HG02973 (cell line): ENCODE measurements at regions not wholly inside any gene's neighbourhood (a gene's known extent, or its start where the extent isn't known, plus 50 kb on each side); places are given as distances from the start of the nearest gene placed in this dataset.
"Not testable (repeated sequence)": the region's sequence is repeated elsewhere in the genome, so short reads cannot be mapped to it uniquely, and the experiment has no call there.

ENCODE experiments used
- ATAC-seq: cut with Tn5 transposase; IDR thresholded peaks from one replicate; pipeline ENCODE4 v1.9.1; 2021; ENCODE audit warnings: moderate library complexity; ENCODE audit not compliant: unreplicated experiment

GRCh38 chr17:70976447-70976846 is 807.1 kb downstream of the KCNJ2 start:
- no peak for ATAC-seq

DNA sequence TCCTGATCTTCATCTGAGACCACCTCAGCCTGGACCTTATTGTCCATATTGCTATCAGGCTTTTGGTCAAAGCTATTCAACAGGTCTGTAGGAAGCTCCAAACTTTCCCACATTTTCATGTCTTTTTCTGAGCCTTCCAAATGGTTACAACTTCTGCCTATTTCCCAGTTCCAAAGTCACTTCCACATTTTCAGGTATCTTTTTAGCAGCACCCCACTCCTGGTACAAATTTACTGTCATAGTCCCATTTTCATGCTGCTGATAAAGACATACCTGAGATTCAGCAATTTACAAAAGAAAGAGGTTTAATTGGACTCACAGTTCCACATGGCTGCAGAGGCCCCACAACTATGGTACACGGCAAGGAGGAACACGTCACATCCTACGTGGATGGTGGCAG is 815.5 kb downstream of the KCNJ2 start:
- ATAC-seq, result no peak

- ATAC-seq, result no peak
Measured at GRCh38 chr17:70987867-70988340, 818.6 kb downstream of the KCNJ2 start.

DNA sequence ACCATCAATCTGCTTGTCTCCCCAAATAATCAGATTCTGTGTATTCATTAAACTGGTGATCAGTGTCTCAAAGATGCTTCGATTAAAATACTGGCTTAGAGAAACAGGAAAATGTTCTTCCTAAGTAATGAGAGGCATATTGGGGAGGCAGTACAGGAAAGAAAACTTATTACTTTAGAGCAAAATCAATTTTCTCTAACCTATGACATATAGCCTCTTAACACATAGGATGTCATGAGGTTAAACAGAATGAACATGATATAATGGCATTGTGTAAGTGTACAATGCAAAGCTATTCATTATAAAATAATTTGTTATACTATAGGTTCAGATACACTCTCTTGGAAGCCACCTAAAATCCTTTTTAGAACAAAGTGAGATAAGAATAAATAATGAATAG is 819.3 kb downstream of the KCNJ2 start:
- ATAC-seq, result no peak

DNA sequence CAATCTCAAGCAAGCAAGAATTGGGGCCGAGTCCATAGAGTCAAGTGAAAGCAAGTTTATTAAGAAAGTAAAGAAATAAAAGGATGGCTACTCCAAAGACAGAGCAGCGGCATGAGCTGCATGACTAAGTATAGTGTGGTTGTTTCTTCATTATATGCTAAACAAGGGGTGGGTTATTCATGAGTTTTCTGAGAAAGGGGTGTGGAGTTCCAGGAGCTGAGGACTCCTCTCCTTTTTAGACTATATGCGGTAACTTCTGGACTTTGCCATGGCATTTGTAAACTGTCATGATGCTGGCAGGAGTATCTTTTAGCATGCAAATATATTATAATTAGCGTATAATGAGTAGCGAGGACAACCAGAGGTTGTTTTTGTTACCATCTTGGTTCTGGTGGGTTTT is 819.9 kb downstream of the KCNJ2 start:
- no peak for ATAC-seq

DNA sequence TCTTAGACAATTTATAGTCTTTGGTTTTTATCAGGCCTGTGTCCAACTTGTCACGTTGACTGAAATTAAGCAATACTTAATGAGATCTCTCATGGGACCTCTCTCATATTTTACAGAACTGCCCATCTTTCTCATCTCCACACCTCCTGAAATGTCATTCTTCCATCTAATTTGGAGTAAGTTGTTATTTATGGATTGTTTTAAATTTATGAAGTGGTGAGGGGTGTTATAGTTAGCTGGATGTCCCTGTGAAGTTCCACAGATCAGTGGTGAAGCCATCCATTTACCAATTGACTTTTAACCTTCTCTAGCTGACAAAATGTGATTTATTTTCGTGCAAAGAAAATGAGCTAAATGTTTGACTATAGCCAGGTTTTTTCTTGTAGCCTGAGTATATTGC is 824.9 kb downstream of the KCNJ2 start:
- ATAC-seq, result no peak

GRCh38 chr17:70995997-70996396 is 826.7 kb downstream of the KCNJ2 start:
- ATAC-seq, result no peak

- no peak for ATAC-seq
Measured at GRCh38 chr17:71003736-71004135, 834.4 kb downstream of the KCNJ2 start.

DNA sequence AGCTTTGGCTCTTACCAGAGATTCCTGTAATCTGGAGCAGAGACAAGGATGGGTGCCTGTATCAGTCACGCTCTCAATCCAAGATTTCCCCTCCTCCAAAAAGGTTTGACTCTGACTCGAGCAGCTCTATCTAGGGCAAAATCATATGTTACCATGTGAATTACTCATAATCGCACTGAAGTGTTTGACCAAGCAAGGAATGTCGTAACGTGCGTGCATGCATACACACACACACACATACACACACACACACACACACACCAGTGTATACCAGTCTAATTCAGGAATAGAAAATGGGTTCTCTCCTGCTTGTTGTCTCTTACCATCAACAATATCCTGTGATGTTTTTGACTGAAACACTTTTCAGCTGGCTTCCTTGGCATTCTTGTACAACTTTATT is 835.1 kb downstream of the KCNJ2 start:
- ATAC-seq, result no peak

GRCh38 chr17:71011391-71011790 is 842.1 kb downstream of the KCNJ2 start:
- ATAC-seq, result no peak

DNA sequence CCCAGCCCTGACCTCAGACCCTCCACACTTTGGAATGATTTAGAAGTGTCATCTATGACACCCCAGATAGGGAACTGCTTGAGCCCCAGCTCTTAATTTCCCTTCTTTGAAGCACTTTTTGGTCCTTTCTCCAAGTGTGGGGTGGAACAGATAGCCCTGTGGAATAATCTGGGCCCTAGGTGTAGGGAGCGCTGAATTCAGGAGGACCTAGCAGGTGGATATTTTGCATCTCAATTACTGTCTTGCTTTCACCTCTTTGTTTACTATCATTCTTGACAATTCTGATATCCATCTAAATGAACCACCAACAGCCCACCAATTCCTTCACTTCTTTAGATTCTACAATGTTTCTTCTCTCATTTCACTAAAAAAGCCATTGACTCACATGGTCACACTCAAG is 850.4 kb downstream of the KCNJ2 start:
- no peak for ATAC-seq

DNA sequence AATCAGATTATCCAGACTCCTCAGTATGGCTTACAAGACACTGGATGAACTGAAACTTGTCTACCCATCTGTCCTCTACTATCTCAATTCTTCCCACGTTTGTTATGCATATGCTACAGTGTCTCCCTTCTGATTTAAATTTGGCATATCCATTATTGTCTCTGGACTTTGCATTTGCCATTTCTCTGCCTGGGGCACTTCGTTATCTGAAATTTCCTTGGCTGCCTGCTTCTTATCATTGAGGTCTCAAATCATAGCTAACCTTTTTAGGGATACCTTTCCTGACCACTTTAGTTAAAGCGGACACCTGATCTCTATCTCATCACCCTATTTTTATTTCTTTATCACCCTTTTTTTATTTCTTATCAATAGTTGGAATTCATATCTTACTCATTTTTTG is 853.4 kb downstream of the KCNJ2 start:
- ATAC-seq, result no peak

DNA sequence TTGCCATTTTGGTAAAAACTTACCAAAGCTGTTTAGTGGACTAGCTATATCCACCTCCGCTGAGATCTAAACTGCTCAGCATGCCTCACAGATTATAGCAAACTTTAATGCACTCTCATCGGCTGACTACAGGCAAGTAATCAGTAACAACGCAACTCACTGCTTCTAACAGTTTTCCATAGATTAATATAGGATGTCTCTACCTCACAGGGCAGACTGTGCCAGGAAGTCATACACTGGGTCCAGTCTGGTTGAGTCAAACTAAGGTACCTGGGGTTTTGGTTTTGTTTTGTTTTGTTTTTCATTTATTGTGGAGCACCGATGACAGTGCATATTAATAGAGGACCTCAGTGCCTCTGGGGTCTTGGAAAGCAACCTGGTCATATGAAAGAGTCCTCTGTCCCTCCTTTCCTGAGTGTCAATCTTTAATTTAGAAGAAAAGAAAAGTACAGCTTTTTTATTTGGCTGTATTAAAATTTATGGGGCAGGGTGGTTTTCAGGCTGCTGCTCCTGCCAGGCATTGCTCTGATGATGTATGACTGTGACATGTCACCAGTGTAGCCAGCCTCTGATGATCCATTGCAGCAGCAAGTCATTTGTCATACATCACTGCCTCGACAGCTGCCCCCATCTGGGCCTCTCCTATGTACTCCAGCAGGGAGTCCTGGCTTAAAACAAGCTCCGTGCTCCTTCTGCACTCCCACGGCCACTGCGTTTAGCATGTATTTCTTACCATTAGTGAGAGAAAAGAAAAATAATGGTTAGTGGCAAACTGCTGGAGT is 854.1 kb downstream of the KCNJ2 start:
- ATAC-seq, result no peak

GRCh38 chr17:71024172-71024571 is 854.8 kb downstream of the KCNJ2 start:
- ATAC-seq, result no peak

- ATAC-seq, result no peak
Measured at GRCh38 chr17:71024969-71025368, 855.6 kb downstream of the KCNJ2 start.

DNA sequence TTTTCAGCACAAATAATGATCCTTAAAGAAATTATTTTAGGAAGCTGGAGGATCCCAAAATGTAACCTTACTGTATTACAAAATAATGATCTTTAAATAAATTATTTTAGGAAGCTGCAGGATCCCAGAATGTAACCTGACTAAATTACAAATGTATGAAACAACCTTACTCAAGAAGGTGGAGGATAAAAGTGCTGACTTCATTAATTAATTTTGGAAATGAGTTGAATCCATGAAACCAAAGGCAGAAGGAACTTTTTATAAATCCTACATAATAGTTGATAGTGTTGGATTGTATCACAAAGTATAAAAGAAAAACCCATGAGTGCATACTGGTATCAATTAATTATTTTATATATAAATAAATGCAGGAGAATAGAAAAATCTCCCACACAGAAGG is 859.9 kb downstream of the KCNJ2 start:
- ATAC-seq, result no peak

DNA sequence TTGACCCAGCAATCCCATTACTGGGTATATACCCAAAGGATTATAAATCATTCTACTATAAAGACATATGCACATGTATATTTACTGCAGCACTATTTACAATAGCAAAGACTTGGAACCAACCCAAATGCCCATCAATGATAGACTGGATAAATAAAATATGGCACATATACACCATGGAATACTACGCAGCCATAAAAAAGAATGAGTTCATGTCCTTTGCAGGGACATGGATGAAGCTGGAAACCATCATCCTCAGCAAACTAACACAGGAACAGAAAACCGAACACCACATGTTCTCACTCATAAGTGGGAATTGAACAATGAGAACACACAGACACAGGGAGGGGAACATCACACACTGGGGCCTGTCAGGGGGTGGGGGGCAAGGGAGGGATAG is 862.0 kb downstream of the KCNJ2 start:
- not testable (repeated sequence) for ATAC-seq

DNA sequence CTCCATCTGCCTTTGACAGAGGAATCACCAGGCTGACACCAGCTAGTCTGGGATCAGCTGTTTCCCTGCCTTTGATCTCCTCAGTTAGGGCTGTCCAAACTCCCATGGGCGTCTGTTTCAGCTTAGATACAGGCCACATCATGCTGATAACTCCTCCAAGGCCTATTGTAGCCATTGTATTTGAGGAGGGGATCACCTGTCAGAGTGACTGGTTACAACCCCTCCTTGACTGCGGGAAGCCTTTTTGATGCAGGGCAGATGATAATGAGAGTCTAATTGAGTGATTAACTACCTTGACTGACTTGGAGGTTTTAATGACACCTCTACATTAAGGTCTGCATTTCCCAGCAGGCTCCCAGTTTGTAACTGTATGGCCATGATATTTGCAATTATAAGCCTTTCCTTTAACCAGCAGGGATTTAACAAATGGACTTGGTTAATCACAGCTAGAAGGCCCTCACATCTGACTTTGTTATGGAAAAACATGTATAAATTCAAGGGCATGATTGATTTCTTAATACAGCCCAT is 863.5 kb downstream of the KCNJ2 start:
- no peak for ATAC-seq

DNA sequence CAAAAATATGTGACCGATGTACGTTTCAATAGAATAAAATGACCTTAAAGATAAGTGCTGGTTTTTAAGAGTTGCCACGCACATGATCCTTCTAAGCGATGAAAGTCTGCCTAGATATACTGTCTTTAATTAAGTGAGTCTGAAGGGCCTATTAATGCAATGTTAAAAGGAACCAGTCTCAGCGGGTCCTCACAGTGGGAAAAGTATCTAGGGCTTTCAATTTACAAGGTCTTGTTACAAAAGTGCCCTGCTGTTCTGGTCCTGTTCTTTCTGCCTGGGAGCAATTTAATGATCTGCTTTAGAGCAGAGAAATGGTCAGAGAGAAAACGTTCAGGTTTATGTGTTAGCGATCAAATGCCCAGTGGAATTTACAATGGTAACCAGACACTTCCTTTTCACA is 864.0 kb downstream of the KCNJ2 start:
- ATAC-seq, result no peak

DNA sequence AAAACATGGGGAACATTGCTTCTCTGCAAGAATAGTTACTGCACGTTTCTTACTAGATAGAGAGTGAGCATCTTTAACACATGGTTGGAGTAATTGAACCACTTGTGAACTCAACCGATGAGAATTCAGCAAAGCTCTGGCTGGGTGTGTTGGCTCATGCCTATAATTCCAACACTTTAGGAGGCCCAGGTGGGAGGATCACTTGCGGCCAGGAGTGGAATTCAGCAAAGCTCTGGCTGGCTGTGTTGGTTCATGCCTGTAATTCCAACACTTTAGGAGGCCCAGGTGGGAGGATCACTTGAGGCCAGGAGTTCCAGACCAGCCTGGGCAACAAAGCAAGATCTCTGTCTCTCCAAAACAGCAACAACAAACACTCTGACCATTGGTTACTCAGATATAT is 865.9 kb downstream of the KCNJ2 start:
- no peak for ATAC-seq

- ATAC-seq, result no peak
Measured at GRCh38 chr17:71037386-71037785, 868.1 kb downstream of the KCNJ2 start.

DNA sequence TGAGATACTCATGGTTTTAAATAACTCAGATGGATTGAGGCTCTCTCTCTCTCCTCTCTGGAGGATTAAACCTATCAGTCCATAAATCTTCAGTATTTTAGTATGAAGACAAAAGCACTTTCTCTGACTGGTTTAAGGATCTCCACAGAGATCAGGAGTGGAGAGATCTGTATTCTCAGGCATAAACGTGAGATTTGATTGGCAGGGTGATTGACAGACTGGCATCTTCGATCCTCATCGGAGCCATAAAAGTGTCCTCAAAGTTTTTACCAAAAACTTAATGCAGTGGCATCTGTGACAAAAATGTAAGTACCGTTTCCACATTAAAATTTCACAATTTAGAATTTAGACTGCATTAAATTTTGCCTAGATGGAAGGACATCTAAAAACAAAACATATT is 870.1 kb downstream of the KCNJ2 start:
- no peak for ATAC-seq

GRCh38 chr17:71052971-71053370 is 883.6 kb downstream of the KCNJ2 start:
- no peak for ATAC-seq
